AML-193 (cell line): ENCODE measurements at regions not wholly inside any gene's neighbourhood (a gene's known extent, or its start where the extent isn't known, plus 50 kb on each side); places are given as distances from the start of the nearest gene placed in this dataset.
"Not testable (repeated sequence)": the region's sequence is repeated elsewhere in the genome, so short reads cannot be mapped to it uniquely, and the experiment has no call there.

Experiments
- DNase-seq, 2 experiments: peaks; one replicate each; lab custom pipeline; 2025; lab: John Stamatoyannopoulos, UW

GRCh38 chr5:125415126-125415525 is 668.7 kb upstream of the ZNF608 start:
- DNase-seq, result no peak

GRCh38 chr5:125416055-125416454 is 669.6 kb upstream of the ZNF608 start:
- DNase-seq, result no peak

- DNase-seq, result no peak
Measured at GRCh38 chr5:125421006-125421405, 674.6 kb upstream of the ZNF608 start.

DNA sequence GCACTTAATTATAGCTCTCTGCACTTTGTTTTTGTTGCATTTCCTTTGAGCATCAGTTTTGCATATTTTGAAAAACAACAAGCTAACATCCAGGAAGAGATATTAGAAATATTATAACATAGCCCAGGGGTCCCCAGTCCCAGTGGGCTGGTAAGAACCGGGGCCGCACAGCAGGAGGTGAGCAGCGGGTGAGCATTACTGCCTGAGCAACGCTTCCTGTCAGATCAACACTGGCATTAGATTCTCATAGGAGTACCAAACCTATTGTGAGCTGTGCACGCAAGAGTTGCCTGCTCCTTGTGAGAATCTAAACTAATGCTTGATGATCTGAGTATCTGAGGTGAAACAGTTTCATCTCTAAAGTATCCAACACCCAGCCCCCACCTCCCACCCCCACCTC is 675.9 kb upstream of the ZNF608 start:
- no peak for DNase-seq

DNA sequence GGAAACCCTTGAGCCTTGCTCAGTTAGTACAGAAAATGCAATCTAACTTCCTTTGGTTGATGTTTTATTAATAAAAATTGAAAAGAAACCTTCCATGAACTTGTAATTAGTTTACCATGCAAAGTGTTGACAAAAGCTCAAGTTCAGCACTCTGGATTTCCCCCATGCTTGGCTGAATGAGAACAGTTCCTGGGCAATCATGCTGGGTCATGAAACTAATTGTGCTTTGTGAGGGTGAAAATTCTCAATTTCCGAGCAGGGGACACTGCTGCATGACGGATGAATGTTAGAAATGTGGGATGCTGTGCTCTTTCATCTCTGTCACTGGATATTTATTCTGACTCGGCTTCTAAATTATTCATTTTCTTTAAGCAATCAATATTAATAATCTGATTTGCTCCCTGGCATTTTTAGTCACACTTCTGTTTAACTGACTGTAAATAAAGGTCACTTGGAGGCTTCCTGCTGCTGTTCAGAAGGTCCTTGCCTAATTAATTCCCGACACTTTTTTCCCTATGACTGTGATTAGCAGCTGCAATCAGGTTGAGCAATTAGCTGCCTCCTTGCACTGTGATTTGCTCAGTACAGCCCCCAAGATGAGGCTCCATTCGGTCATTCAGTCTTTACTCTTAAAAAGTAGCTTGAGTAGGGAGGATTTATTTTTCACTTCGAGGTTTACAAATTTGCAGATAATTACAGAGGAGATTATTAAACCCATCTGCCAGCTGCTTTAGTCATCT is 678.1 kb upstream of the ZNF608 start:
- DNase-seq, result no peak

DNA sequence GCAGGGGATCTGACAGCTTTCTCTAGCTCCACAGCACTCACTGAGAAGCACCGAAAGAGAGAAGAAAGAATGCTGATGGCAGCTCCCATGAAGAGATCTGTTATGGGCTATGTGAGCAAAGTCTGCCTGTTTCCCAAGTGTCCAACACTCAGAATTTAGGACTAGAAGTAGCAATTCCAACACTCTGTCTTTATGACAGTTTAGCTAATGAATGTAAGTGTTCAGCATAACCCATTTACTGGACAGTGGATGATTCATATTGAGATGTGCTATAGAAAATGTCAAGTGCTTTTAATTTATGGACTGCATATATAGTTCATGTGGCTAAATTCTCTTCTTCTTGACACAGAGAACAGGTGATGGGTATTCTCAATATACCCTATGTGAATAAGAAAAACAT is 683.1 kb upstream of the ZNF608 start:
- no peak for DNase-seq

DNA sequence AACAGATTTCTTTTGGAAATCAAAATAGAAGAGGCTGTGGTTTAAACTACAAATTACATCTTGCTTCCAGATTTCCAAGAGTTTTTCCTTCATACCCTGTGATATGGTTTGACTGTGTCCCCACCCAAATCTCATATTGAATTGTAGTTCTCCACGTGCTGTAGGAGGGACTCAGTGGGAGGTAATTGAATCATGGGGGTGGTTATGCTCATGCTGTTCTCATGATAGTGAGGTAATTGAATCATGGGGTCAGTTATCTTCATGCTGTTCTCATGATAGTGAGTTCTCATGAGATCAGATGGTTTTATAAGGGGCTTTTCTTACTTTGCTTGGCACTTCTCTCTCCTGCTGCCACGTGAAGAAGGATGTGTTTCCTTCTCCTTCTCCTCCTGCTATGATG is 687.0 kb upstream of the ZNF608 start:
- DNase-seq, result no peak

DNA sequence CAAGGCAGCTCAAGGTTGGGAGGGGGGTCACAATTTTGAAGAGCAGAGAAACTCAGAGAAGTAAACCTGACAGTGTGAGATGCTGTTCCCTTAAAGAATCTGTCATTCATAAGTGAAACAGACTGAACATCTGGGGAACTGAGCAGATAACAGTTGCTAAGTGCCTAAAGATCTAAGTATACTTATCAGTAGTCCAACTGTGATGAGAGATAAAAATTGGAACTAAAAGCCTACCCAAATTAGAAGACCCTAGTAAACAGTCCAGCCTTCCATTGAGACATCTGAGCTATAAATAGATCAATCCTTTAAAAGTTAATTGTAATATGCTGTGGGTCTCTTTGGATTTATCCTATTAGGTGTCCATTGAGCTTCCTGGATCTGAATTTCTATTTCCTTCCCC is 692.8 kb upstream of the ZNF608 start:
- DNase-seq, result no peak

DNA sequence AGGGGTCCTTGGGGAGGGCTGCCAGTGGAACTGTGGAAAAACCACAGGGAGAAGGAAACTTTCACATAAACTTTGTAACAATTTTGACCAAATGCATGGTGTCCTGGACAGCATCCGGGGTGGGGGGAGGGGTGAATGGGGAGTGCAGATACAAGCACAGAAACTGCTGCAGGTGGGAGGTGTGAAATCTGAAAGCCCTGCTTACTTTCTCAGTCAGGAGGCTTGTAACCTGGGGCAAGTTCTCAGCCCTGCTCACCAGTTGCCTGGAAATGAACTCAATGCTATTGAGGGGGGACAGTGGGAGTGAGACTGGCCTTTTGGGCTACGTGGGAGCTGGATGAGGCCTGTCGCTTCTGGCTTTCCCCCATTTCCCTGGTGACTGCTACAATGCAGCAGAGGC is 694.5 kb upstream of the ZNF608 start:
- DNase-seq, result no peak

- no peak for DNase-seq
Measured at GRCh38 chr5:125446986-125447385, 700.5 kb upstream of the ZNF608 start.

DNA sequence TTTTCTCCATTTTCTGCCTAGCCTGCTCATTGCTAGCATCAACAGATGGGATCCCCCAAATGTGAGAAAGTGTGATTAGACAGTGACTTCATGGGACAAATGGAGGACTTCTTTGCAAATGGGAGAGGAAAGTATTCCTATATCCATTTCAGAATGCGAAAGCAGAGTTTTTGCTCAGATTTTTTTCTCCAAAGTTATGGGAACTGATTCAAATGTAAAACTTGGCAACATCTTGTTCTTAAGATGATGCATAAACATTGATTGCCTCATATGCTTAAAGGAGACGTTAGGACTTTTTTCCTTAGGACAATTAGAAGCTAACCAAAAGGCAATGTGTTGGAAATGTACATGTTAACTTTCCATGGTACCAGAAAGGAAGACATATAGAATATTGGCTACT is 704.3 kb upstream of the ZNF608 start:
- no peak for DNase-seq

- DNase-seq, result no peak
Measured at GRCh38 chr5:125451622-125452021, 705.2 kb upstream of the ZNF608 start.

DNA sequence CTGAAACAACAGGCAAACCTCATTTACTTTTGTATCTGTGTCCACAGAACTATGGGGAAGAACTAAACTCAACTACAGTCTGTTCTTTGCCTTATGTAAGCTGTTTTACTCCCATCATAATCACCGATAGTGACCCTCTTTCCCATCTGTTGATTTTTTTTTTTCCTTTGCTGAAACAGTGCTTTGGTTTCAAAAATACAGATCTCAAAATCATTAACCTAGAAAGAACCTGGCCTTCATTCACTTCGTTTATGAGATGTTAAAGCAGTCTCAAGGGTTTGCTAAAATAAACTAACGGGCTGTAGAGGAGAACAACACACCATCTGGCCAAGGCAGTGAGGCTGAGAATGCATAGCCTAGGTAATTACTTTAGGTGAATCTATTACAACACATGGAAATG is 706.6 kb upstream of the ZNF608 start:
- DNase-seq, result no peak

- no peak for DNase-seq
Measured at GRCh38 chr5:125455041-125455440, 708.6 kb upstream of the ZNF608 start.

- DNase-seq, result not testable (repeated sequence)
Measured at GRCh38 chr5:125456005-125456404, 709.6 kb upstream of the ZNF608 start.

DNA sequence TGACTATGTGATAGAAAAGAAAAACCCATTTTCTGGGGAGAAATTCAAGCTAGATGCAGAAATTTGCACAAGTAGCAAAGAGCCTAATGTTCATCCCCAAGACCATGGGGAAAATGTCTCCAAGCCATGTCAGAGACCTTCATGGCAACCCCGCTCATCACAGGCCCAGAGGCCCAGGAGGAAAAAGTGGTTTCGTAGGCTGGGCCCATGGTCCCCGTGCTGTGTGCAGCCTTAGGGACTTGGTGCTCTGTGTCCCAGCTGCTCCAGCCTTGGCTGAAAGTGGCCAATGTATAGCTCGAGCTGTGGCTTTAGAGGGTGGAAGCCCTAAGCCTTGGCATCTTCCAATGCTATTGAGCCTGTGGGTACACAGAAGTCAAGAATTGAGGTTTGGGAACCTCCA is 711.2 kb upstream of the ZNF608 start:
- no peak for DNase-seq

GRCh38 chr5:125458949-125459348 is 712.5 kb upstream of the ZNF608 start:
- not testable (repeated sequence) for DNase-seq

DNA sequence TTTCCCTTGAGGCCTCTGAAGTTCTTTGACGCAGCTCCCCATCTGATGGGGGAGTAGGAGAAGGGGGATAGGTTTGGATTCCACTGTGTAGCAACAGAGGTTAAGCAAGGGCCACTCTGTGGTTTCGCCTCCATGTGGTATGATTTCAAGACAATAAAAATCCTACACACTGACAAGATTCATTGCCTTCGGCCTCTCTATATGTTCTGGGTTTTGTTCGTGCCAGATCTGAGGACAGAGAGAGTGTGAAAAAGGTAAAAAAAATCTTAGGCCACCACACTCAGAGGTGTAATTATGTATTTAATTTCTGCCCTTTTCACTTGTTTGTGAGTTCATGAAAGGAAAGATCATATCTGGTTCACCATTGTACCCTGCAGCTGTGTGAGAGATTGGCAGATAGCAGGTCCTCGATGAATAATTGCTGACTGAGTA is 715.2 kb upstream of the ZNF608 start:
- DNase-seq, result no peak

DNA sequence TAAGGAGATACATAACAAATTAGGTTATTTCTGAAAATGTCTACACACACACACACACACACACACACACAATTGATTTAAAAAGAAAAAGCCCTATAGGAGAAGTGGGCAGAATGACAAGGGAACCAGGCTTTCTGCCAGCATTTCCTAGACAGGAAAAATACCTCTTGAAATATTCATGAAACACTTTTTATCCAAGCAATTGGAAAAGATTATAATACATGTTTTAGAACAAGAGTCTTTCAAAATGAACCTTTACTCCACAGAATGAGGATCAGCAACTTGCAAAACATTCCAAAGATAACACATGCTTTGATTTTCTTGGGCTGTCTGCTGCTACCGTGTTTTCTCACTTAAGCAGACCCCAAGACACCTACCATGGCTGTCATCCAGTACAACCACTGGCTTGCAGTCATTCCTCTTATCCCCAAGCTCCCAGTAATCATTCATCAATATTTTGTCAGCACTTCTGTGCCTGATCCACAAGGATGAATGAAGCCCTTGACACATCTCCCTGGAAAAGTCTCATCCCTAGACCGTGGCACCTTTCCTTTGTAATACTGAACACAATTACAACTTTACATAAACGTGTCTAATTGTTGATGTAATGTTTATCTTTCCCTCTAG is 717.1 kb upstream of the ZNF608 start:
- DNase-seq, result no peak

GRCh38 chr5:125464847-125465432 is 718.5 kb upstream of the ZNF608 start:
- DNase-seq, result no peak

GRCh38 chr5:125465703-125466102 is 719.3 kb upstream of the ZNF608 start:
- no peak for DNase-seq

- DNase-seq, result no peak
Measured at GRCh38 chr5:125467222-125467621, 720.8 kb upstream of the ZNF608 start.

DNA sequence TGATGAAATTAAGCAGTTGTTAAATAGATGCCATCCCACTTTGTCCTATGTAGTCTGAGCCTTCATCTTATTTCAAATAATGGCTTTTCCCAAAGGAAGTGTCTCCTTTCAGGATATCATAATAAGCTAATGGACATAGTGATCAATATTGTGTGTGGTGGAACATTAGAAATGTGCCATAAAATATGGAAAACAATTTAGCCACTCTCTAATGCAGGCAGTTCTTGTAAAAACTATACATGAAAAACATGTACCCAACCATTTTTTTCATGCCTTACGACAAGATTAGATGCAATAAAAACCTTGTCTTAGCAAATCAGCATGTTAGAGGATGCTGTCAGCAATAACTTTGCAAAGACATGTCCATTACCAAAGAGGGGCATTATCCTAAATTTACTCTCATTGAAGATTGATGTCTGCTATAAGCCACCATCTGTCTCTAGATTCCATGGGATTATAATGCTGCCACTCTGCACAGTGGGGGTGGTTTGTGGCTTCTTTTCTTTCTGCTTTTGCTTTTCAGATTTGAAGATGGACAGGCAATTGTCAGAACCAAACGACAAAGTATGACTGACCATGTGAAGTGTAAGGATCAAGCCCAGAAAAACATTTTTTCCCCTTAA is 724.0 kb upstream of the ZNF608 start:
- DNase-seq, result no peak
